ENCODE measurements at regions not wholly inside any gene's neighbourhood (a gene's known extent, or its start where the extent isn't known, plus 50 kb on each side); places are given as distances from the start of the nearest gene placed in this dataset.
"Not testable (repeated sequence)": the region's sequence is repeated elsewhere in the genome, so short reads cannot be mapped to it uniquely, and the experiment has no call there.

- DNase-seq: no peak
Measured at GRCh38 chr6:82419132-82419581, 55.5 kb downstream of the TPBG start.

- no peak for DNase-seq
Measured at GRCh38 chr6:82419859-82420258, 56.2 kb downstream of the TPBG start.

GRCh38 chr6:82430611-82431010 is 67.0 kb downstream of the TPBG start:
- DNase-seq: no peak

- DNase-seq: no peak
Measured at GRCh38 chr6:82436740-82437139, 73.1 kb downstream of the TPBG start.

- DNase-seq: no peak
Measured at GRCh38 chr6:82437701-82438100, 74.1 kb downstream of the TPBG start.

GRCh38 chr6:82441047-82441855 is 77.6 kb downstream of the TPBG start:
- DNase-seq: no peak

- DNase-seq: no peak
Measured at GRCh38 chr6:82442061-82442719, 78.6 kb downstream of the TPBG start.

- DNase-seq: no peak
Measured at GRCh38 chr6:82458147-82458546, 94.5 kb downstream of the TPBG start.

GRCh38 chr6:82458705-82459104 is 95.1 kb downstream of the TPBG start:
- DNase-seq: no peak

- DNase-seq: no peak
Measured at GRCh38 chr6:82461536-82461935, 97.9 kb downstream of the TPBG start.

GRCh38 chr6:82467338-82467737 is 103.7 kb downstream of the TPBG start:
- no peak for DNase-seq

- DNase-seq: not testable (repeated sequence)
Measured at GRCh38 chr6:82470123-82470522, 106.5 kb downstream of the TPBG start.

GRCh38 chr6:82475106-82475505 is 111.5 kb downstream of the TPBG start:
- DNase-seq: not testable (repeated sequence)

GRCh38 chr6:82484001-82484400 is 120.4 kb downstream of the TPBG start:
- DNase-seq: no peak

- no peak for DNase-seq
Measured at GRCh38 chr6:82484737-82485626, 121.4 kb downstream of the TPBG start.

- DNase-seq: no peak
Measured at GRCh38 chr6:82487895-82488294, 124.3 kb downstream of the TPBG start.

- no peak for DNase-seq
Measured at GRCh38 chr6:82488403-82488802, 124.8 kb downstream of the TPBG start.

- DNase-seq: no peak
Measured at GRCh38 chr6:82492134-82492533, 128.5 kb downstream of the TPBG start.

- DNase-seq: no peak
Measured at GRCh38 chr6:82493467-82493866, 129.8 kb downstream of the TPBG start.

- no peak for DNase-seq
Measured at GRCh38 chr6:82494367-82494766, 130.8 kb downstream of the TPBG start.

GRCh38 chr6:82501901-82502300 is 138.3 kb downstream of the TPBG start:
- DNase-seq: not testable (repeated sequence)

GRCh38 chr6:82506526-82506925 is 142.9 kb downstream of the TPBG start:
- DNase-seq: no peak

GRCh38 chr6:82507112-82507511 is 143.5 kb downstream of the TPBG start:
- DNase-seq: no peak

Data from activated T-cell treated with anti-CD3 and anti-CD28 coated beads, Interleukin-2, amount 50 U/mL, for 48 hours (primary cell).